ENCODE measurements at regions not wholly inside any gene's neighbourhood (a gene's known extent, or its start where the extent isn't known, plus 50 kb on each side); places are given as distances from the start of the nearest gene placed in this dataset.

GRCh38 chr4:140208921-140209320 is 54.9 kb upstream of the MAML3 start:
- TF ChIP-seq SPI1 (IDR thresholded peaks at IDR 0.05; ENCODE audit: low read depth, low read length) (no peak), TAF1 (IDR thresholded peaks at IDR 0.05; ENCODE audit: low read depth, low read length) (no peak), POLR2AphosphoS5 (IDR thresholded peaks at IDR 0.05; ENCODE audit: low read depth, low read length) (no peak)

Measured in GM12891 (cell line).